A673 (cell line): ENCODE measurements at regions not wholly inside any gene's neighbourhood (a gene's known extent, or its start where the extent isn't known, plus 50 kb on each side); places are given as distances from the start of the nearest gene placed in this dataset.

Experiments used
- BruUV-seq: library from RNA; stranded (reverse); fragments of 400-500 nt; replicated peaks from 2 replicates; lab custom pipeline; 2021; lab: Mats Ljungman, UMichigan
- CTCF ChIA-PET: fragments of 300-600 bp; sonication (Branson Sonifier 250); formaldehyde crosslinking; loops from one replicate; lab custom pipeline; 2022; ENCODE audit warnings: antibody characterized with exemption; lab: Charles Lee
- POLR2A ChIA-PET: fragments of 300-600 bp; sonication (Branson Sonifier 250); formaldehyde crosslinking; loops from one replicate; lab custom pipeline; 2022; ENCODE audit warnings: antibody characterized with exemption; ENCODE audit not compliant: low non-redundant PET; lab: Charles Lee
- DNase-seq: peaks from one replicate; pipeline ENCODE4 v3.0.0-alpha.2; 2015; ENCODE audit warnings: low spot score
- H3K27ac ChIP-seq: fragments of 200-600 bp; sonication (generic); 2 replicates; pipeline ENCODE4 v1.5.1; 2016; ENCODE audit warnings: mixed run types, low read depth, mild to moderate bottlenecking, mixed read lengths, antibody characterized with exemption, low read length; ENCODE audit not compliant: poor library complexity, severe bottlenecking
- H3K27me3 ChIP-seq: fragments of 200-600 bp; sonication (generic); replicated peaks from 2 replicates; pipeline ENCODE4 v1.6.1; 2017; ENCODE audit warnings: mixed run types, low read depth, mild to moderate bottlenecking, mixed read lengths, antibody characterized with exemption, low read length; ENCODE audit not compliant: insufficient read depth, poor library complexity
- H3K36me3 ChIP-seq: fragments of 200-600 bp; sonication (generic); 2 replicates; pipeline ENCODE4 v1.6.1; 2016; ENCODE audit warnings: mixed run types, mild to moderate bottlenecking, mixed read lengths, antibody characterized with exemption, low read length; ENCODE audit not compliant: insufficient read depth, poor library complexity, severe bottlenecking
- H3K4me1 ChIP-seq: fragments of 200-600 bp; sonication (generic); 2 replicates; pipeline ENCODE4 v1.6.1; 2017; ENCODE audit warnings: mixed run types, mild to moderate bottlenecking, mixed read lengths, antibody characterized with exemption, low read length; ENCODE audit not compliant: insufficient read depth, poor library complexity, severe bottlenecking
- H3K4me3 ChIP-seq: fragments of 200-600 bp; sonication (generic); 2 replicates; pipeline ENCODE4 v1.5.1; 2016; ENCODE audit warnings: low read depth, mixed run types, mild to moderate bottlenecking, mixed read lengths, low read length; ENCODE audit not compliant: poor library complexity, severe bottlenecking
- H3K9me3 ChIP-seq: fragments of 200-600 bp; sonication (generic); 2 replicates; pipeline ENCODE4 v1.6.1; 2016; ENCODE audit warnings: mixed run types, low read depth, mild to moderate bottlenecking, mixed read lengths, antibody characterized with exemption, low read length; ENCODE audit not compliant: poor library complexity, severe bottlenecking
- EZH2 ChIP-seq: fragments of 200-600 bp; sonication (generic); IDR thresholded peaks from 2 replicates; pipeline ENCODE4 v1.6.1; 2017; ENCODE audit warnings: borderline replicate concordance, low read depth, mild to moderate bottlenecking, mixed read lengths, antibody characterized with exemption, low read length; ENCODE audit not compliant: poor library complexity, severe bottlenecking
- intact Hi-C: fragments of 100-400 bp; cut with micrococcal nuclease; formaldehyde crosslinking; loops from one replicate; pipeline ENCODE4 v1.10.0; 2022; ENCODE audit not compliant: unreplicated experiment
- TF ChIP-seq, protein P1 (sequence below): fragments of 300-800, 200-600 bp; sonication (generic); conservative IDR thresholded peaks from 2 replicates; pipeline ENCODE4 v1.5.1; 2017; ENCODE audit warnings: low read depth, mild to moderate bottlenecking, antibody characterized with exemption, low read length, moderate library complexity, mixed read lengths

DNA sequence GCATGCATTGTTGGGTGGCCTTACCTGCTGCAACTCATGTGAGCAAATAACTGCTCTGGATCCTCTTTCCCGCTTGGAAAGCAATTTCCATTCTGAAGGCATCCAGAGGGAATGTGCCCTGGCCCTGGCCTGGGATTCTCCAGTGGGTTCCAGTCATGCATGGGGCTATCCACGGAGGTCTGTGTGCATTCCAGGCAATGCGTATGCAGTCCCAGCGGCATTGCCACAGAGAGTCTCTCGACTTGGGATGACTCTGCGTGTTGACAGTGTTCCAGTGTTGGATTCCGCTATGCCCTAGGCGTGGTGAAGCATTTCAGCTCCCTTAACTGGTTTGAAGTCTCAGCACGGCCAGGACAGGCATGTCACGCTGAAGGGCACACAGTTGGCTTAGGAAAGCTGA lies 113.9 kb downstream of the SNRPN start:
- H3K27ac ChIP-seq: no peak overlapping the region
- no peak overlapping the region for H3K4me3 ChIP-seq
- ChIA-PET POLR2A (no interaction called here), CTCF (no interaction called here)
- BruUV-seq: no TSS peak
- intact Hi-C loops: no loop called here
- peaks cover 58% of the 10 kb centered on the region for H3K36me3 ChIP-seq
- no peaks in the 10 kb centered on the region for H3K27me3 ChIP-seq
- no peak for TF ChIP-seq EZH2
- TF ChIP-seq, protein P1, sequence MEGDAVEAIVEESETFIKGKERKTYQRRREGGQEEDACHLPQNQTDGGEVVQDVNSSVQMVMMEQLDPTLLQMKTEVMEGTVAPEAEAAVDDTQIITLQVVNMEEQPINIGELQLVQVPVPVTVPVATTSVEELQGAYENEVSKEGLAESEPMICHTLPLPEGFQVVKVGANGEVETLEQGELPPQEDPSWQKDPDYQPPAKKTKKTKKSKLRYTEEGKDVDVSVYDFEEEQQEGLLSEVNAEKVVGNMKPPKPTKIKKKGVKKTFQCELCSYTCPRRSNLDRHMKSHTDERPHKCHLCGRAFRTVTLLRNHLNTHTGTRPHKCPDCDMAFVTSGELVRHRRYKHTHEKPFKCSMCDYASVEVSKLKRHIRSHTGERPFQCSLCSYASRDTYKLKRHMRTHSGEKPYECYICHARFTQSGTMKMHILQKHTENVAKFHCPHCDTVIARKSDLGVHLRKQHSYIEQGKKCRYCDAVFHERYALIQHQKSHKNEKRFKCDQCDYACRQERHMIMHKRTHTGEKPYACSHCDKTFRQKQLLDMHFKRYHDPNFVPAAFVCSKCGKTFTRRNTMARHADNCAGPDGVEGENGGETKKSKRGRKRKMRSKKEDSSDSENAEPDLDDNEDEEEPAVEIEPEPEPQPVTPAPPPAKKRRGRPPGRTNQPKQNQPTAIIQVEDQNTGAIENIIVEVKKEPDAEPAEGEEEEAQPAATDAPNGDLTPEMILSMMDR: no peak
- H3K4me1 ChIP-seq: no peaks in the 10 kb centered on the region
- no peak for DNase-seq
- H3K9me3 ChIP-seq: peaks cover 96% of the 10 kb centered on the region

DNA sequence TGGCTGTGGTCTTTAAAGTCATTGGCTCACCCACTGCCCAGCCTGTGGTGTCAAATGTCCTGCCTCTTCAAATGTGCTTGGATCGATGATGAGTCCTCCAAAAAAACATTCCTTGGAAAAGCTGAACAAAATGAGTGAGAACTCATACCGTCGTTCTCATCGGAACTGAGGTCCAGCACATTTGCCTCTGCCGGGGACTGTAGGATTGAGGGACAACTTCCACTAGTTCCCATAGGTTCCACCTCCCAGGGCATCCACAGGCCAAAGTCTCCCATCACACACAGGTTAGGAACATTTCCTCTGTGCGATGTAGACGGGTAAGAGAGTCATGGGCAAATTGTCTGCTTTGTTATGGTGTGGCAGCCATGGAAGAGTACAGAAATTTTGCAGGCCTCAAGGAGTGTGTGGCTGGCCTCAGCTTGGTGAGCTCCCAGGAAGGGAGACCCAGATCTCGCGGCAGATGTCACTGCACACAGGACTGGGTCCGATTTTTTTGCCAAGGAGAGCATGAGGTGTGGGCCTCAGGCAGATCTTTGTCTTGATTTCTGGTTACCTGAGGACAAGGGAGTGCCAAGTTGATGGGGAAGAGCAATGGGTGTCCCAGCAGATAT lies 115.7 kb downstream of the SNRPN start:
- peaks cover 61% of the 10 kb centered on the region for H3K36me3 ChIP-seq

DNA sequence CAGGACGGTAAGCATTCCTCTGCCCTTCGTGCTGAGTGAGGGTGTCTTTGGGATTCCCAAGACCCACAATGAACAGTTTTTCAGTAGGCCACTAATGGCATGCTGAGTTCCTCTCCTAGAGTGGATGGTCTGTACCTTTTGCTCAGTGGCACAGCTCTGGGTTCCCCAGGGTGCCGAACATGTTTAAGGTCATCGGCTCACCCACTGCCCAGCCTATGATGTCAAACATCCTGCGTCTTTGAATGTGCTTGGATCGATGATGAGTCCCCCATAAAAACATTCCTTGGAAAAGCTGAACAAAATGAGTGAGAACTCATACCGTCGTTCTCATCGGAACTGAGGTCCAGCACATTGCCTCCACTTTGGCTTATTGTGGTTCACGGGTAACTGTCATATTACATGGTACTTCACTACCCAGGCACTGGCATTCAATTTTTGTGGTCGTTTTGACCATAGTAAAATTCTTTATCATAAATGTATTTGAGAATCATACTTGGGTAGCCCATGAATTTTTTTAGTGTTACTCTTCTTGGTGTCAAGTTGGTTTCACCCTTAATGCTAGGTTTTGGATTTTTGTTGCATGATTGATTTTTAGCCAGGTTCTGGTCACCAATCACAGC lies 118.2 kb downstream of the SNRPN start:
- Histone ChIP-seq H3K27me3 (no peaks in the 10 kb centered on the region), H3K27ac (no peak overlapping the region), H3K4me1 (no peaks in the 10 kb centered on the region), H3K36me3 (peaks cover 78% of the 10 kb centered on the region), H3K4me3 (no peak overlapping the region), H3K9me3 (peaks cover 93% of the 10 kb centered on the region)
- CTCF ChIA-PET: no interaction called here
- no TSS peak for BruUV-seq
- intact Hi-C loops: no loop called here
- no peak for DNase-seq
- TF ChIP-seq EZH2: no peak
- TF ChIP-seq, protein P1: no peak
- POLR2A ChIA-PET: no interaction called here

More for the DNA sequence above, 115.7 kb downstream of the SNRPN start:
- Histone ChIP-seq H3K27ac (no peak overlapping the region), H3K9me3 (peaks cover 97% of the 10 kb centered on the region), H3K4me1 (no peaks in the 10 kb centered on the region), H3K4me3 (no peak overlapping the region), H3K27me3 (no peaks in the 10 kb centered on the region)
- intact Hi-C loops: no loop called here
- ChIA-PET POLR2A (no interaction called here), CTCF (no interaction called here)
- no peak for DNase-seq
- no TSS peak for BruUV-seq
- TF ChIP-seq EZH2: no peak
- TF ChIP-seq, protein P1: no peak
